Dedifferentiated amniotic fluid mesenchymal stem cell (primary cell): ENCODE measurements at regions not wholly inside any gene's neighbourhood (a gene's known extent, or its start where the extent isn't known, plus 50 kb on each side); places are given as distances from the start of the nearest gene placed in this dataset.

Experiments used
- DNase-seq: peaks from one replicate; pipeline ENCODE4 v3.0.0-alpha.2; 2016; ENCODE audit errors: extremely low spot score

DNA sequence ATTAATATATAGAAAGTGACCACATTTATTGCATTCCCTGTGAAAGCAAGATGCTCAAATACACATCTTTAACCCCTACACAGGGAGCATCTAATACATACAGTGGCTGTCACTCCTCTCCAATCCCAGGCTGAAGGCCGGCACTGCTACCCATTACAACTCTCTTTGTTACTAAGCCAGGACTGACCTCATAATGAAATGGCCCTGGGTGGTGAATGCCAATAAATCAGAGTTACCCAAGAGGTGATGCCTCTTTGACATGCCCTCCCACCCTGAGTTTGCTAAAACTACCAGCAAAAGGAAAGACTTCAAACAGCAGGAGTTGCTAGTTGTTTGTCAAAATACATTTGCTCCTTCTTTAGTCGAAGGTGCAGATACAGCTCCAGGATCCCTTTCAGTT is 214.2 kb downstream of the FOXA2 start:
- DNase-seq = no peak

DNA sequence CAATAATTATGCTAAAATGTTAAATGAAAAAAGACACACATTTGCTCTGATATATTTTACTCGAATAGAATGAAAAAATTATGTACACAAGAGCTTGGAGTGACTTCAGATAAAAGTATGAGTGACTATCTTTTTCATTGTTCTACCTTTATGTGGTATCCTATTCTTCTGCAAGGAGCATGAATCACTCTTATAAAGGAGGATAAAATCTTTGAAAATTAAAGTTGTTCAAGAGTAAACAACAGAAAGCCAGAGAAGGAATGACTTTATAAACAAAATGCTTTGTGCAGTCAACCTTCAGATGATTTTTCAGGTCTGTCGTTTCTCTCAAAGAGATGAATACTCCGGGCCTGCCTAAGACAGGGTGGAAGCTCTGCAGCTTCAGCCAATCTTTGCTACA is 215.3 kb downstream of the FOXA2 start:
- no peak for DNase-seq

DNA sequence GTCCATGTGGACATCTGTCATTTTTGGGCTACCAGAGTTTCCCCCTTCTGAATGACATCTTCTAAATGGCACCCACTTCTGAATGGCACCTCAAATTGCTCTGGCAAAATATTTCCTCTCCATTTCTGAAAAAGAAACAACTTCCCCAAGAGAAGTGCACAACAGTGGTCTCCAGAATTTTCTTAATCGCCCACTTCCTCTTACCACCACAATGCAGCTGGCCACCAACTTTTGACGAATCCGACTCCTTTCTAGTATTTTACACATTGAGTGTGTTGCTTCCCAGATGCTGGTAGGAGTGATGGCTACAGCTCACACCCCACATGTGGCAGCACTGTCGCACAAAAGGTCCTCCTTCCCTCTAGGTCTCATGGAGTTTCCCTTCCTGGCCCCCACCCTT is 216.1 kb downstream of the FOXA2 start:
- DNase-seq = no peak

DNA sequence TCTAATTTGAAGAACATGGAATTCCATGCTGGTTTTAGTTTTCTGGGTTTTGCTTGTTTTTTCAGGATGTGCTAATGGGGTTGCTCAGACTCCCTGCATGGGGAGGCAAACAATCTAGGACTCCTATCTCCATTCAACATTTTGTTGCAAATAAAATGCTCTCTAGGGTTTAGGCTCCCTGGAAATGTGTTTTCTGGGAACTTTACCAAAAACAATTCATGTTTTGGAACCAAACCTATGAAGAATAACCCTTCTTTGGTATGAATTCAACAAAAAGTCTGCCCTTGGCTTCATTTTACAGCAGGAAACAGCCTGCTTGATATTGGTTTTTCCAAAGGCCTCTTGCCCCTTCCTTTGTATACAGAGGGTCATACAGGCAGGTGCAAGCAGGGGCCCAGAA is 217.7 kb downstream of the FOXA2 start:
- DNase-seq = no peak

DNA sequence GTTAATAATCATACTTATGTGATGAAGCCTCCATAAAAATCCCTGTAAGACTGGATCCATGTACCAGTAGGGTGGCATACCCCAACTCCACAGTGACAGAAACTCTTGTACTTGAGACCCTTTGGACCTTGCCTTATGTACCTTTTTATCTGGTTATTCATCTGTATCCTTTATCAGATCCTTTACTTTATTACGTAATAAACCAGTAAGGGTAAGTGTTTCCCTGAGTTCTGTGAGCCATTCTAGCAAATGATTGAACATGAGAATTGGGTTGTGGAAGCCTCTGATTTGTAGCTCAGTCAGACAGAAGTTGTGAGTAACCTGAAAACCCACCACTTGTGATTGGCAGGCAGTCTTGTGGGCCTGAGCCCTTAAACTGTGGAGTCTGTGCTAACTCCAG is 229.7 kb downstream of the FOXA2 start:
- DNase-seq = no peak

DNA sequence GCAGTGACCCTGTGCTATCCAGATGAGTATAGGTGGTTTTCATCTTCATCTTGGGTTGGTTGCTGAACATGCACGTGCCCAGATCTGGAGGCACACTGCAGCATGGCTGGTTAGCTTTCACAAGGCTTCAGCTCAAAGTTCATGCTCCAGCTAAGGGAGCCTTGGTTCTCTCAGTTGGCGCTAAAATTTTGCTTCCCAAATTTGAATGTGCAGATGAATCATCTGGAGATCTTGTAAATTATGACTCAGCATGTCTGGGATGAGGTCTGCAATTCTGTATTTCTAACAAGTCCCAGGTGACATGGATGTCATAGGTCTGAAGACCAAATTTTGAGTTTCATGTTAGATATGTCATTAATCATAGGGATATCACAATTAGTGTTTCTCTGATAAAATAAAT is 230.8 kb downstream of the FOXA2 start:
- DNase-seq = no peak

DNA sequence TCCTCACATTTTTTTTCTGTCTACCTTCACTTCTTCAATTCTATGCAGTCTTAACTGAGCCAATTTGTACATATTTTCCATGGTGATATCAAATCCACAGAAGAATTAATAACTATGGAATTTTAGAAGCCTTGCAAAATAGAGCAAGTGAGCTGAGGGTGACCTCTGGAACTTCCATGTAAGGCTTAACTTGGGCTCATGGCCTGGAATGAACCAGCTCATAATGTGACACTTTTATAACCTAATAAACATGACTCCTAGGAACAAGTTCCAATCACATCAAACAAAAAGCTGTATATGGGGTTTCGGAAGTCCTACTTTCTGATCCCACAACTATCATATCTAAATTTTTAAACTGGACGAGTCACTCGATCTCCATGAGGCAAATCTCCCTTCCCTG is 232.4 kb downstream of the FOXA2 start:
- DNase-seq = no peak

DNA sequence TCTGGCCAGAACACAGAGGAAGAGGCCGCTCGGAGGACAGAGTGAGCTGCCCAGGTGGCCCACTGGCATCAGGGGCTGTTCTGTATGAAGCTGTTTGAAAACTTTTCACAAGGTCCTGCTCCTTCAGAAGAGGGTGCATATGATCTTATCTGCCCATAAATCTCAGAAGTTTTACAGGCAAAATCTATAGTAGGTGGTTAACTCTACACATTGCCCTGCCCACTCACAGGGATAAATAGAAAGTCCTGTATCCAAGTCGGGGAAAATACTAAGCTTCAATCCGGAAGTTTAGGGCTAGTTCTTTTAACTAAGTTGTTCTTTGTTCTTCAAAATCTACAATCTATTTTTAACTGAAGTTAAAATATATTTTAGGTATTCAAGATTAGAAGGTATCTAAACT is 233.7 kb downstream of the FOXA2 start:
- no peak for DNase-seq

DNA sequence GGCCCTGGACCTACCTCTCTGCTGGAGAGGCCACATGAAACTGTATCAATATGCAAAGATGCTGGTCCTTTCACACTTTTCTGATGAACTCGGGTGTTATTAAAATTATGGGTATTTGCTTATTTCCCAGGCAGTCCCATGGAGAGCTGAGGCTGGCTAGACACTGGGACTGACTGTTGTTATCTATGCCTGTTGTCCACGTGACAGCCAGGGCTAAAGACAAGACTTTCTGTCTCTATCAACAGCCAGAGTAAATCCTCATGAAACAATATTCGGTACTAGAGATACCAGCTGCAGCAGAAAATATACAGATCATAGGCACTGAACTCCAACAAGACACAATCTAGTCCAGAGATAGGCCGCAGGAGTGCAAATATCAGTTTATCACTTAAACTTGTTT is 236.4 kb downstream of the FOXA2 start:
- no peak for DNase-seq

DNA sequence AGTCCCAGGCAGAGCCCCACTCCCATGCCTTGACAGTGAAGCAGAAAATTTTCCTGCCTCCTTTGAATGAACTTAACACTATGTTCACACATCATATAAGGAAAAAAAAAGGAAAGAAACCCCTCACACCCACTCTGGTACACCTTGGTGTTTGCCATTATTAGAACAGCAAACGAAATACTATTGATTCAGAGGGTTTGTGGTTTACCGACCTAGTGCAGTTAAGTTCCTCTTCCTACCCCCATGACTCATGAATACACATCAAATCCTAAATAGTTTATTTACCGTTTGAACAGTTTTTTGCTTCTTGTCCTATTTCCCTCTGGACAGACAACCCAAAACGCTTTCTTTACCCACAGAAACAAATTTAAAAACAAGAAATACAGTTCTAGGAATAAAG is 237.7 kb downstream of the FOXA2 start:
- DNase-seq = no peak

DNA sequence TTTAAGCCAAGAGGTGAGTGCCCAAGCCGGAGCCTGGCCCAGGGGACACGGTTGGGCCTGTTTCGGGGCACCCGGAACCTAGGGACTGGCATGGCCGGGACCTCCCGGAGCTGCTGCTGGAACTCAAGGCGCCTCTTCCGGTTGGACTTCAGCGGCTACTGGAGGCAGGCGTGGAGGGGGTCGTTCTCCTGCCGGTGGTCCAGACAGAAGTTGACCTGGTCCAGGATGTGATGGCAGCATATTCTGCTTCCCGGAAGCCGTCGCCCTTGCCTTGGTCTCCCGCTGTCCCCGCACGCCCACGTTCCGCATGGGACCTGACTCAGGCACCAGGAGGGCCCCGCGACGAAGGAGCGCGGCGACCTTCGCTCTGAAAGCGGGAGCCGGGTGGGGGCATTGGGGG is 240.8 kb downstream of the FOXA2 start:
- no peak for DNase-seq

DNA sequence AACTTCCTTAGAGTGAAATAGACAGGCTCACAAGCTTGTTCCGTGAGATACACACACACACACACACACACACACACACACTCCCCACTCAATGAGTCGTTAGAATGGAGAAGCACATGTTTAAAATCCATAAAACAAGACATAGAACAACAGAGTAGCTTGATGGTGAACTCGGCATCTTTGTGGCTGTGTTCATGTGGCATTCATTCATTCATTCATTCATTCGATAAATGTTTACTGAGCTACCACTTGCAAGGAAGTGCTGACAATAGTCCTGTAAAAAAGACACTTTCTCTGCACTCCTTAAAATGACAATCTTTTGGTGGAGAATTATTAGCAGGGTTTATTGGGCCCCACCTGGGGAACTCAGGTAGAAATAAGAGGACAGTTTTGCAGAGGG is 242.0 kb downstream of the FOXA2 start:
- DNase-seq = no peak

DNA sequence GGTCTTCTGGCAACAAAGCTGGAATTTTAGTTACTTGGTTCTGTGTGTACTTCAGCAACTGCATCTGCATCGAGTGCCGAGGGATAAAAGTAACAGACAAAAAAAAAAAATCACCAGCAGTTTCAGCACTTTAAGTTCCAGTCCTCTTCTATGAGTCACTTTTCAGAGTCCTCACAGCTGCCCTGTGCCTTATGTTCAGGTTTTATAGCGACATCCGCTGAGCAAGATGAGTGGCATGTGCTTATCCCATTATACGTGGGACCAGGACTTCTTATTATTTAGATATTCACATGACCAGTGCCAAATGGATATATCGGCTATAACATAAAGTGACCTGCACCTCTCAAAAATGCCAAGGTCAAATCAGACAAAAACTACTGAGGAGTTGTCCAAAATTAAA is 242.9 kb downstream of the FOXA2 start:
- DNase-seq = no peak

DNA sequence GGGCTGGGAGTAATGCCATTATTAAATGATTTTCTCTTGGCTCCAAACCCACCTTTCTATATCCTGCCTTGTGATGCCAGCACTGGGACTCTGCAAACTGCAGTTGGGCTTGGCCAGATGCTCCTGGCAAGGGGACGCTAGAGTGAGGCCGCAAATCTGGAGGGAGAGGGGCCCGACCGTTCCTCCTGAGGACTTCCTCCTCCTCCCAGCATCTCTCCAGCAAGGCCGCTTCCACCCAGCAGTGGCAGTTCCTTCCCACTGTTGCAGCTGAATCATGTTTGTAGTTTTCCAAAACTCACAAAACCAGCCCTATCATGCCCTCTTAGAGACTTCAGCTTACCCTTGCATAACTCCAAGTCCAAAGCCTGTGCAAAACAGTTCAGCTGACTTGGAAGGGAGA is 244.4 kb downstream of the FOXA2 start:
- DNase-seq = no peak

DNA sequence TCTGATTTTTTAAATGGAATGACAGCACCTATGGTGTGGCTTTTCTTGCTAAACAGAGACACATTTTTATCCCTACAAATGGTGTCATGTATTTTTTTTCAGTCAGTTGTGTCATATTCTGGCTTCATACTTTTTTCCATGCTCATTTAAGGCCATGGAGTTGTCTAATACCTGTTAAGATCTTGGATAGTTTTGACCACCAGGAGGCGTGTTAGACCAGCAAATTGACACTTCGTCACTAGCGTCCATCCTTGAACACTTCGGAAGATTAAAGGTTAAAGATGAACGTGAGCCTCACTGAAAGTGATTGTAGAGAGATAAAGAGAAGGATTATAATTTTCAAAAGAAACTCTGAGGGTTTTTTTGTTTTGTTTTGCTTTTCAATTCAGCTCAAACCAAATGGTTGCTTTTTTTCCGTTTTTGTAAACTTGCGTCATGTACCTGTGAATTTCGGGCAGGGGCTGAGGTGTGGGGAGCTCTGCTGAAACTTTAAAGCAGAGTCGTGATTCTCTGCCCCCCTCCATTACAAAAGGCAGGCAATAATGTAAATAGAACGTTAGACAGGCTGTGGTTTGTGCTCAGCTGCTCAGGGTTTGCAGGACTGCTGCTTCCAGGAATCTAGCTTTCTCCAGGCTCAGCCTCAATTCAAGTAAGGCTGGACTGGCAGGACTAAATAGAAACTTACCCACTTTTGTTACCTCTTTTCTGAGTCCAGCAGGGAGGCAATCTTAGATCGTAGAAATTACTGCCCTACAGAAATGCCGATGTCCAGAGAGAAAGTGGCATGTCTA is 245.1 kb downstream of the FOXA2 start:
- peak; percentile 60 for DNase-seq

DNA sequence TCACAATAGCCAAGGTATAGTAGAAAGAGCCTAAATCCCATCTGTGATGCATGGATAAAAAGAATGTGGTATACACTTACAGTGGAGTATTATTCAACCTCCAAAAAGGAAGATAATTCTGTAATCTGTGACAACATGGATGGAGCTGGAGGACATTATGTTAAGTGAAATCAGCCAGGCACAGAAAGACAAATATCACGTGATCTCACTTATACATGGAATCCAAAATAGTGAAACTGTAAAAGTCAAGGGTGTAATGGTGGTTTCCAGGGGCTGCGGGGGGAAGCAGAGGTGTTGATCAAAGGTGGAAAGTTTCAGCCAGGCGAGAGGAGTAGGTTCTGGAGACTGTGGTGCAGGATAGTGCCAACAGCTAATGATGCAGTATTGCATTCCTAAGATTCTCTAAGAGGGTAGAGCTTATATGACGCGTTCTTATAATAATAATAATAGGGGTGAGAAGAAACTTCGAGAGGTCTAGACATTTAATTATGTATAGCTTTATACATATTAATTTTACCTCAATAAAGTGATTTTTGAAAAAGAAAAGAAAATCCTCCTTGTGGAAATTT is 246.1 kb downstream of the FOXA2 start:
- no peak for DNase-seq

DNA sequence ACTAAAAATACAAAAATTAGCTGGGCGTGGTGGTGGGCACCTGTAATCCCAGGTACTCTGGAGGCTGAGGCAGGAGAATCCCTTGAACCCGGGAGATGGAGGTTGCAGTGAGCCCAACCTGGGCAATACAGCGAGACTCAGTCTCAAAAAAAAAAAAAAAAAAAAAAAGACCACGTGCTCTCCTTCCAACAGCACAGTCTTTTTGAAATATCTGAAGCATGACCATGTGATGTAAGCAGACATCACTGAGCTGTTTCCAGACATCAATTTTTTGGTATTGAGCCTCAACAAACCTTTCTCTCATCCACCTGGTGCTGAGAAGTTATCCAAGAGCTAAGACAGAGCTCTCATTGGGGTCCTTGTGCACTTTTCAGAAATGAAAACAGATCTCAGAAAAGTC is 249.2 kb downstream of the FOXA2 start:
- DNase-seq = no peak

DNA sequence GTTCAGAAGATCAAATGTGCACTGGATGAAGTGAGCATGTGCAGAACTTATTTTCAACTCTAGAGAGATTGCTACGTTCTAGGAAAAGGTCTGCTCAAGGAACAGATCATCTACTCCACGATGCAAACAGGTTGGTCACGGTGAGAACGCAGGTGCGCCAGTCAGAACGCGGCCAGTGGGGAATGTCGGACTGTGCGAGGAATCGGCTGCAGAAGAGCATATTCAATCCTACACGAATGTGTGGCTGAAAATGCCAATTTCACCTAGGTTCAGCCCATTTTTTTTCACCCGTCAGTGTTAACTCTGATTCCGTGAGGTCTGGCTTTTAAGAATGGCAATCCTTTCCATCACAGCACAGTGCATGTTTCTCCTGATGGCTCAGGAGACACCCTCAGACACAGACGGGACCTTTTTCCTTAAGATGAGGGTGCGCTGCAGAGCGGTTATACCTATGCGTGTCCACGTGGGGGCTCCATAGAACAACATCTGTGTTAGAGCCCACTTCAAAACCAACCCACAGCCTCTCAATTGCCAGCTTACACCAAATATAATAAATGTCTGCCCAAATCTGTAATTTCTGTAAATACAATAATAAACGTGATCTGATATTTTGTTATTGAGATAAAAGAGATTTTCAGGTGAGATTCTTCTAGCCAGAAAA is 250.4 kb downstream of the FOXA2 start:
- peak; percentile 52 for DNase-seq

DNA sequence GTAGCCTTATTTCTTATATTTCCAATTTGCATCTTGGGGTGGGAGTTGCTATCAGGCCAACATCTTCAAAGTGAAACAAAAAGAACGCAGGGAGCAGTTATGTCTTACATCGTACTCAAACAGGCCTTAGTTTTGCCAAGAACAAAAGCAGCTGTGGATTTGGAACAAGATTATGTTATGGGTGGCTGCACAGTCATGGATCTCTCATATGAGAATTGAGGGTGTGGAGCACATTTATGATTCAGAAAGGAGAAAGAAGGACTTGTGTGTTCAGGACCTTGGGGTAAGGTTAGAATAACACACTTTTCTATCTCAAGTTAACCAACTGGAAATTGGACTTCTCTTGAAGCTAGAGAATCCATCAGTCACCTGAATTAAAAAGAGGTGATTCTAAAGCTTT is 259.9 kb downstream of the FOXA2 start:
- DNase-seq = no peak

DNA sequence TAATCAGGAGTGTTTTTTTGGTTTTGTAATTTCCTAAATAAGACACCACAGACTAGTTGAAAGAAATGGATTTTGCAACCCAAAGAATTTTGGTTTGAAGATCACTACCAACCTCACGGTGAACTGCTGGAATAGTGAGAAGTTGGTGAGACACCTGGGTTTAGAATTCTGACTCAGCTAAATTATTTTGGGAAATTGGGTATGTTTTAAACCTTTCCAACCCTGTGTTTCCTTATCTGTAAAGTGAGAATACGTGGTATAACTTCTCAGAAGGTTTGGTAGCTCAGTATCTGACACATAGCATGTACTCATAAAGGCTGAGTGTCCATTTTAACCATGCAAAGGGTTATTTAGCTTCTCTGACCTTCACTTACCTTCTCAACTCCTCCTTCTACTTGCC is 261.9 kb downstream of the FOXA2 start:
- DNase-seq = no peak

DNA sequence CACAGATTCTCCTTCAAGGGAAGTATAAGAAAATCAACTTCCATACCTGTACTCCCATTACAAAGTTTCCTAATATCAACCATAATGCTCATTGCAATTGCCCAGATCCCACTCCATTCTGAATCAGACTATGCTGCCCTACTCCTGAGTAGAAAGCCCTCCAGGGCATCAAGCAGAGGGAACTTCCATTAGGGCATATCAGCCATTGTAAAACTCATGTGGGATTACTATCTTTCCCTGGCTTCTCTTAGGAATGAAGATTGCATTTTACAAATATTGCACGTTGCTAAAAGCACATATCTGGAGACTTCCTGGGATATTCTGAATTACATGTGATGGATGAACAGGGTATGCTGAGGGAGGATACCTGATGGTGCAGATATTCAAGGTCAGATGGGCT is 263.2 kb downstream of the FOXA2 start:
- no peak for DNase-seq

DNA sequence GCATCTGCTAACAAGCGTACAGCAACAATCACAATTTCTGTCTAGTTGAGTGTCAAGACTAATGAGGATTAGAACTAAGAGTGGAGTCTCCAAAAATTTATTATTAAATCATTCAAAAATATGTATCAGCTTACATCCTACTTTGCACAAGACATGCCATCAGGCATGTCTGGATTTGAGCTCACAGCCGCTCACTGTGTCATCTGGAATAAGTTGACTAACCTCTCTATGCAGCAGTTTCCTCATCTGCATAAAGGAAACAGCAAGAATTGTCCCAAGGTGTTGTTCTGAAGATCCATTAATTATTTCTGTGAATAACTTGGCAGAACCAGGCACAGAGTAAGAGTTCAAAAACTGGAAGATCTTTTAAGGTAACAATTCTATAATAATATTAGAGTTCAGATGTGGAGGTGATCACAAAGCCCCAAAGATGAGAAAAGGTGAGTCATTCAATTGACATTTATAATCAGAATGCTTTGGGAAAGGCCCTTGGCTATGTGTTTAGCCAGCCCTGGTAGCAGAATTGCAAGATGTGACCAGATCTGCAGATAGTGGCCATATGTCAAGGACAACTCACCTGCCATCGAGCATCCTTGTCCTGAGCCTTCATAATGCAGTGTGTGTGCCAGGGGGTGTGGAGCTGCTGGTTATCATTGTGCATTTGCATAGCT is 264.0 kb downstream of the FOXA2 start:
- DNase-seq = no peak

DNA sequence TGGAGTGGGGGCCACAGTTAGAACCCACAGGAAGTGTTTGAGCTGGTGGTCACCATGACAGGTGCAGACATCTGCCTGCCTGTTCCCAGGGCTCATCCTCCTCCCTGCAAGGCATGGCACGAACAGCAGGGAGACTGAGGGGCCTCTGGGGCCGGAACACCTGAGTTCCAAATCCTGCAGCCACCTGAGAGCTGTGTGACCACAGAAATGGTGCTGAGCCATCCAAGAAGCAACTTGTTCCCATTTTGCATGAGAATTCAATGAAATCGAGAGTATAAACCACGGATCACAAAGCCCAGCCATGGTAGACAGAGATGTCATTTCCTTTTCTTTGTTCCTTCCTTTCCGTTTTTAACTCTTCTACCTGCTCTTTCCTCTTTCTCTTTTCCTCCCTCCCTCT is 268.6 kb downstream of the FOXA2 start:
- DNase-seq = no peak
